NCI-H146 treated with DMSO at 0.1 percent for 48 hours (cell line): ENCODE measurements at regions not wholly inside any gene's neighbourhood (a gene's known extent, or its start where the extent isn't known, plus 50 kb on each side); places are given as distances from the start of the nearest gene placed in this dataset.

Source experiments
- DNase-seq: peaks from one replicate; lab custom pipeline; 2025; ENCODE audit not compliant: unreplicated experiment; lab: John Stamatoyannopoulos, UW

DNA sequence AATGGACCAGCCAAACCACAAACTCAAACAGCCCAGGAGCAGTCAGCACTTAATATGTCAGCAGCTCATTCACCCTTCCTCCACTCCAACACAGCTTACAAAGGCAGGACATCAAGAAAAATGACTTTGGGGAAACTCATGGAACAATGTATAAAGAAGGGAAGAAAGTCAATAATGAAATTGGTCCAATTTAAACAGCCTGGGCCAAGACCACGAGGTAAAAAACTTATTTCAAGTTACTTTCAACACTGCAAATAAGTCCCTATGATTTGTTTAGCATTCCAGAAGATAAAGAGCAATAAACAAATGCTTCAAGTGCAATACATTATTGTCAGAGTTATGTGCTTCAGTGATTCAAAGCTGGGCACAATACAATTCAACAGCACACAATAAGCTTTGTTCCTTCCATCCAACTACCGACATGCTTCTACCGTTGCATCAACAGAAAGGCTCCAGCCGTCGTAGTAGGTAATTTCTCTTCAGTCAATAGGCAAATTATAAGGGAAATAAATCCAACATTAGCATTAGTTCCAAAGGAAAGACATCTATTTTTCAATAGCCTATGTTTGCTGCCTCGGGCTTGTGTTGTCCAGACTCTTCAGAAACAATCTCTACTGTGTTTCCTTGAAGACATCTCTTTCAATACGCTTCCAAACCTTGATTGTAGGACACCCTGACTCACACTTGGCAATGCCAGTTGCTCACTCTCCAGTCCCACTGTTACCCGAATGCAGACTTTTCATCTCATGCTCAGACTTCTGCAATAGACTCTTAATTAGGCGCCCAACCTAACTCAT, 225.7 kb downstream of the NUAK1 start:
- DNase-seq, result no peak

DNA sequence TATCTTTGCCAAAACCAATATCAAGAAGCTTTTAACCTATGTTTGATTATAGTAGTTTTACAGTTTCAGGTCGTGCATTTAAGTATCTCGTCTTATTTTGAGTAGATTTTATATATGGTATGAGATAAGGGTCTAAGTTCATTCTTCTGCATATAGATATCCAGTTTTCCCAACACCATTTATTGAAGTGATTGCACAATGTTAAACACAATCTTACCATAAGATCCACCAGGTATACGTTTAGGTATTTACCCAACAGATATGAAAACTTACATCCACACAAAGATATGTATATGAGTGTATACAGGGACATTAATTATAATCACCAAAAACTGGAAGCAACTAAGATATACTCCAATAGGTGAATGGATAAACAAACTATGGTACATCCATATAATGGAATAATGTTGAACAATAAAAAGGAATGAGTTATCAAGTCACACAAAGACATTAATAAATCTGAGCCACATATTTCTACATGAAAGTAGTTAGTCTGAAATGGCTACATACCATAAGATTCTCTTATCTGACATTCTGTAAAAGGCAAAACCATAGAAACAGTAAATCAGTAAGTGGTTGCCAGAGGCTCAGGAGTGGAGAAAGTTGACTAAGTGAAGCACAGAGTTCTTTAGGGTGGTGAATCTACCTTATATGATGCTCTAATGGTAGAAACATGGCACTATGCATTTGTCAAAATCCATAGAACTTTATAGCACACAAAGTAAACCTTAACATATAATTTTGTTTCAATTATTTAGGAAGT, 222.6 kb downstream of the NUAK1 start:
- no peak for DNase-seq

DNA sequence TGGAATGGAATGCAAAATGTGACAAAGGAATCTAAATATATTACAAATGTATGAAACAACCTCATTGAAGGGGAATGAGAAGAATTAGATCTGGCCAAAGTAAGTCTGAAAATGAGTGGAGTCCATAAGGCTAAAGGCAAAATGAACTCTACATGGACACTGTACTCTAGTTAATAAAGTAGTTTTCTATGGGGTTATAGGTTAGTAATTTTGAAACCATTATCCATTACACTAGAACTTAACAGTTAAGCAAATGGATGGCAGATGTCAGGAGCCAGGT, 222.1 kb downstream of the NUAK1 start:
- no peak for DNase-seq

DNA sequence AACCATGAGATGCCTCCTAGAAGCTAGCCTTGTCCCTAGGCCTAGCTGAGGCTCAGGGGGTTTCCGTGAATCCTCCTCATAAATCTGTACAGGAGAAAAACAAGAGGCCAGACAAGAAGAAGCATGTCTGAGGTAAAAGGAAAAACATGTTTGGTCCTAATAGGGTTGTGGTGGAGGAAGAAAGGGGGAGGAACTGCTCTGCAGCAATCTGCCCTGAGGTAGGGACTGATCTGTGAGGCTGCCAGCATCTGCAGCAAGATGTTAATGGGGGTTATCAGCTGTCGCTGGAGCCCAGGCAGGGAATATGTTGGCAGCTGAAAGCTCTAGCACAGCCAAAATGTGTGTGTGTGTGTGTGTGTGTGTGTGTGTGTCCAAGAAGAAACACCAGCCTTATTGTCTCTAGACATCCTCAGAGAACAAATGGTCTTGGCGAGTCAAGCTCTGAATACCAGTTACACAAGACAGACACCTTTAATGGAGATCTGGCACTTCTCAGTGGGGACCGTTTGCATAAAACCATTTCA, 218.5 kb downstream of the NUAK1 start:
- DNase-seq, result no peak

DNA sequence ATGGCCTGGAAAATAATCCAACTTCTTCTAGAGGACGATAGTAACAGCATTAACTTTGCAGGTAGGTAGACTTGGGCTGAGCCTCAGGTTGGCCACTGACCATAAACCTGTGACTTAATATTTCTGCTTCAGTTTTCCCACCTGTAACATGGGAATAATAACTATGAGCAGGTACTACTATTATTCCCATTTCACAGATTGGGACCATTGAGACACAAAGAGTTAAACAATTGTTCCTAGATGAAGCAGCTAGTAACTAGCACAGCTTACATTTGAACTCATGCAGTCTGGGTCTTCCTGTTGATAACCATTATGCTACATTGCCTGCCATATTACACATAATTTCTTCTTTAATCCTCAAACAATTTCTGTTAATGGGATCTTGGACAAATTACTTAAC, 217.7 kb downstream of the NUAK1 start:
- DNase-seq, result no peak

DNA sequence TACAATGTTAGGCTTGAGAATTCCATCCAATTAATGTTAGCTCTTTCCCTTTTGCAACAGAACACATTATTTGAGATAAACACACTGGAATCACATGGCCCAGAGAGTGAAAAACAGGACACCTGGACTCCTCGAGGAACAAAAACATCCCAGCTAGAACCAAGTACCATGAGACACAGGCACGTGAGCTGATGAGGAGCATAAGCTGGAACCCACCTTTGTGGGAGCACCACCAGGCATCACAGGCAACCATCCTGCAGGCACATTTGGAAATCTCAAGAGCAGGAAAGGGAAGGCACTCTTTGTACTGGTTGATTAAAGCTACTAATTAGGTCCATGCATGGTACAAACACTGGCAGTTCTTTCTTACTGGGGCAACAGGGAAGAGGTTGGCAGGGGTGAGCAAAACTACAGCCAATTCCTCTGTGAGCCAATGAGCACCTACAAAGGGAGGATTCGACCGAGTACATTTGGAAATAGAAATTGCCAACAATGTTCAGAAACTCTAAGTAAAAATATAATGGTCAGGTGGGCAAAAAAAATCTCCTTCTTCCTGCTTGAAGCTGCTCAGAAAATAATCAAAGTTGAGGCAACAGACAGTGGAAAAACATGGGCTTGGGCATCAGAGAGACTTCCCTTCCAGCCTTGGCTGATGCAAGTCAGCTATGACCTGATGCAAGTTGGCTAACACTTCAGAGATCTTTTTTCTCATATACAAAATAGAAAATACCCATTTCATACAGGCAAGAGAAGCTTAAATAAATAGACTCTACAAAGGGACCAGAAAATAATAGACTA, 216.7 kb downstream of the NUAK1 start:
- DNase-seq, result no peak

DNA sequence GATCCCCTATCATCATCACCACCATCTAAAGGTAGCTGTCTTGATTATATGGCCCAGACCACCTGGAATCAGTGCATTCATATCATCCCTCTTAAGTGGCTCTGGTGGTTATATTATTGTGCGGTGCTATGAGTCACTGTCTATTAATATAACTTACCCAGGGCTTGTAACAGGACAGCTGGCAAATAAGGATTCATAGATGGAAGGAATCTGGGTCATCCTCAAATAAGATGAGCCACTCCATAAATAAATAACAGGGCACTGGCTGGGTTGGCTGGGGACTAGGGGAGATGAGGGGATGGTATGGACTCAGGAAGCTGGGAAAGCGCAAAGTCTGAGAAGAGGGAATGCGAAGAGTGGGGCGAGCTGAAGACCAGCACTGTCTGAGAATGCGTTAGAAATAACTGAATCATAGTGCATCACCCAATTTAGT, 216.1 kb downstream of the NUAK1 start:
- DNase-seq, result peak; percentile 9

DNA sequence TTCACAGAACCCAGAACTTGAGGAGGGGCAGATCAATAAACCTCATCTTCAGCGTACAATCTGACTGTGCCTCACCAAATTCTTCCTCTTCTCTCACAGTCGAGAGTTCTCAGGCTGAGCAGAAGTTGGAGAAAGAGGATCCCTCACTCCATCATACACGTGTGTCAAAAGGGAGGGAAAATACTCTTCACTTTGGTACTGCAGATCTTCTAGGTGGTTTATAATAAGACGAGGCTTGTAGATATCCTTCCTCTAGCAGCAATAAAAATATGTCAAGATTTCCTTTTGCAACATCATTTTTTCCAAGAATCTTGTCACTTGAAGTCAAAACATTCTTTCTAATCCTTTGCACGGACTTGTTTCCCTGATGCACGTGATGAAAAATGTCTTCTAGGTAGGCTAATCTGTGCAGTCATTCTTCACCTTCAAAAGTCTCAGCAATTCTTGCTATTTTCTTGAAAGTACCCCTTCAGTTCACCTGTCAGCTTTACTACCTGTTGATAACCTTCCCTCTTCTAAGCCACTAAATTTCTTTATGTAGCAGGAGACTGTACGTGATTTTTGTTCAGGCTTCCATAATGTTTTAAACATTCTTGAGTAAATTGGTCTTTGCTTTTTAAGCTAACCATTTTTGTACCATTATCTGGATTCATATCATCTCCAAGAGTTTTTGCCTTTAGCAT, 214.1 kb downstream of the NUAK1 start:
- DNase-seq, result no peak

DNA sequence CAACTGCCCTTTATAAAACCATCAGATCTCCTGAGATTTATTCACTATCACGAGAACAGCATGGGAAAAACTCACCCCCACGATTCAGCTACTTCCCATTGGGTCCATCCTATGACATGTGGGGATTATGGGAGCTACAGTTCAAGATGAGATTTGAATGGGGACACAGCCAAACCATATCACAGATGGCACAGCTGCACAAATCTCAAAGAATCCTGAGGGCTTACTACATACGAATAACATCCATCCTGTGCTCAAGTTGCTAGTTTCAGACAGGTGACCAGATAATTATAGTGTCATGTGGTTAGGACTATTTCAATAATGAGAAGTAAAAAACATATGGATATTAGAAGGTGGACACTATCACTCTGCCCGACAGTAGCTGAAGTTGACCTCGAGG, 211.2 kb downstream of the NUAK1 start:
- no peak for DNase-seq

DNA sequence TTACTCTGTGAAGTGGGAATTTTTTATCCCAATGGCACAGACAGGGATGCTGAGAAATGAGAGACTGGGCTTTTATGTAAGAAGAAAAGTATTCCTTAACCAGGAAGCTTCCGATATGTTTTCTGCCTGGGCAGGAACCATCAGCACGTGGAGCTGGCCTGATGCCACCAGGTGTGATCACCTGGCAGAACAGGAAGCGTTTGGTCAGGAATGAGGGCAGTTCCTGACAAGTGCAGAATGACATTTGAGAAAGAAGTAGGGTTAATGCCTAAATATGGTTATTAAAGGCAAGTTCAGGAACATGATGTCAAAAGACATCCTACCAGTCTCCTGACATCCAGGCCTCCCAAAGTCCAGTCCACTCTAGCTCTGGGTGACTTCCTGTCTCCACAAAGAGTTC, 210.3 kb downstream of the NUAK1 start:
- no peak for DNase-seq

DNA sequence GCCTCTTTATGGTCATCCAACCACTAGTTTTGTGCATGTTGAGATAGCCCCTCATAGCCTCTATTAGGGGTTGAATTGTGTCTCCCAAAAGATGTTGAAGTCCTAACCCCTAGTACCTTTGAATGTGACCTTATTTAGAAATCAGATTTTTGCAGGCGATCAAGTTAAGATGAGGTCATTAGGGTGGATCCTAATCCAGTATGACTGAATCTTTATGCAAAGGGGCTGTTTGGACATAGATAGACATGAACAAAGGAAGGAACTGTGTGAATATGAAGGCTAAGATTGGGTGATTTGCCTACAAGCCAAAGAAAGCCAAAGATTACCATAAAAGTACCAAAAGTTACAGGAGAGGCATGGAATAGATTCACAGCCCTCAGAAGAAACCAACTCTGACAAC, 209.6 kb downstream of the NUAK1 start:
- no peak for DNase-seq

DNA sequence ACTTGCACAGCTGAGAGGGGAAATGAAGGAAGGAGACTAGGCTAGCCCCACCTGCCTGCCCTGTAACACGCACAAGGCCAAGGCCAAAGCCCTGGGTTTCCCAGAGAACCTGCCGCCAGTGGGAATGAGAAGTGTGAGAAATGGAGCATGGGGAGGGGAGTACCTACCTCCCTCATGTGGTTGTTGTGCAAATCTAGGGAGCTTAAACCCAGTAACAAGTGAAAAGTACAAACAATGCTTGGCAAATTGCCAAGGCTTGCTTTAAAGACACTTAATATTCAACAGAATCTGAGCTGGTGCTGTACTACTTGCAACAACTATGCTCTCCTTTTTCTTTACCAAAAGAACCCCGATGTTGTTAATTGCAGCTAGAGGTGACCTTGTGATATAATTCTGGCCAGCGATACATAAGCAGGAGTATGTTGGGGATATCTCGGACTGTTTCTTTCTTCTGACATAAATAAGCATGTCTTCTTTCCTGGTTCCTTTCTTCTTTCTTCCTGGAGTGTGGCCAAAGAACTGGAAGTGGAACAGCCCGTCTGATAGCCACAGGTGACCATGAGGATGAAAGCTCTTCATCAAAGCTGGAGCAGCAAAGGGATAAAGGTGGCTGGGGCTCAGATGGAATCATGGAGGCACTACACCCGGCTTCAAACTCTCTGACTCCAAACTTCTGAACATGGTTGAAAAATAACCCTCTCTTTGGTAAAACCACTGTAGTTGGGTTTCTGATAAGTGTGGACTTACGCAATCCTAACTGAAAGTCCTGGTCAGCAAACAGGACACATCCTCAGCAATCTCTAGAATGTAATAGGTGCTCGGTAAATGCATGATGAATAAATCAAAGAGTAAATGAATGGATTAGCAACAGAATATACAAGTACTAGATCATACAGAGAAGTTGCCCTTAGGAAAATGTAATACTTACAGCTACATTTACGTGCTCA, 207.9 kb downstream of the NUAK1 start:
- no peak for DNase-seq

DNA sequence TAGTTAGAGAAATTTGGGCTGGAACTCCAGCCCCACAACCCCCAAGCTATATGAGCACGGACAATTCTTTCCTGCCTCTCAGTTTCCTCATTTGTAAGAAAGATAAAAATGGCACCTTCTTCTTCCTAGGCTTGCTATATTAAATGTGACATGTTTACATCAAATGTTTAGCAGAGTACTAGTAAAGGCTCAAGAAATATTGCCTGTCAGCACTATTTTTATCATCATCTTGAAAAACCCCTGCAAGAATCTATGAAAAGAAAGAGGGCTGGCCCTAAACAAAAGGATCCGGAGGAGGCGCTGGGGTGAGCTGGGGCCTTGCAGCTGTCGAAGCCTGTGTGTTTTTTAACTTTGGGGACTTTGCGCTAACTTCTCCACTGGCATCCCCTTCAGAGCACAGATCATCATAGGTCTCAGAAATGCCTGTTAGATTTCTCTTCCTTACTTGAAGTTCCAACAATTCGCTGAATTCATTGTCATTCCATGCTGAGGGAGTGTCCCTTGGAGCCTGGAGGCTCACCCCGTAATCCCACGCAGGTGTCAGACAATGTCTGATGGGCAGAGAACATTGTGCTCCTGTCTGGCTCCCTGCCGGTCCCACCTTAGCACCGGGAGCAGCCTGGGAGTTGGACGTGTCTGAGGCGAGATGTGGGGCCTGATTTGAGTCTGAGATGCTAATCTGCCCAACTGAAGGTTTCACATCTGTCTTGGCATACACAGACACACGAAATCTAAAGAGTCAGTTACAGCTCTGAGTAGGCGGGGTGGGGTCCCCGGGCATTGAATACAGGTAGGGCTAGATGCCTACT, 206.8 kb downstream of the NUAK1 start:
- no peak for DNase-seq

DNA sequence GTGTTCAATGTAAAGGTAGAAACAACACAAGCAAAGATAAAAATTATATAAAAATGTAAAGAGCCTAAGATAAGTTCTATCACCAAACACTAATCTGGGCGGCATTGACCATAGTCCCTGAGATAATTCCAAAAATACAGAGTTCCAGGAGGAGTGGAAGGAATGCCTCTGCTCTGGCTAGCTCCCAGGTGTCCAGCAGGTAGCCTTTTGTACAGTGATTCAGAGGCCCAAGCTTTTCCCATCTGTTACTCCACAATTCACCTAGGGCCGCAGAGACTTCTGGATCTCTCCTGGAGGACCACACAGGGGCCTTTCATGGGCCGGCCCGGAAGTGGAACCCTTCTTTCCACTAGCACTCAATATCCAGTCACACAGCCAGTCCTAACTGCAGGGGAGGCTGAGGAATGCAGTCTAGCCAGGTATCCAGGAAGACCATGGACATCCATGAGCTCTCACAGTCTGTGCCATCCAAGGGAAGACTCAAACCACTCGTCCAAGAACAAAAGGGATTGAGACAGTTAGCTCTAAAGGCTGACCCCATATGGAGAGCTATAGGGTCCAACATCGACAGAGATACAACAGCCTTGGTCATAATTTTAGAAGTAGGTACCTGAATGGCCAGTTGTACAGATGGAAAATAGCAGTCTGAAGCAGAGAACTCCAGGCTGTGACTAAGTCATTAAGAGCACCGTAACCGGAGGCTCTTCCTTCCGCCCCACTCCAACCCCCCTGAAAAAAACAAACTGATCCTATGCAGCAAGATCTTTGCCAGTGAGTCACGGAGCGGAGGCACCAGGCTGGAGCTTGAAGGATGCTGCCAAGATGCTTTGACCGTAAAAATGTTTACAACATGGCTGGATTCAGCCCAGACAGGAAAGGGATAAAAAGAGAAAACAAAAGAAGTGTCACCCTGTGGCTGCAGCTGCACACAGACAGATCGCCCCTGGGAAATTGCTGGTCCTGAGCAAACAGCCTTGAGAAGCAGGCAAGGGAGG, 204.8 kb downstream of the NUAK1 start:
- DNase-seq, result no peak

DNA sequence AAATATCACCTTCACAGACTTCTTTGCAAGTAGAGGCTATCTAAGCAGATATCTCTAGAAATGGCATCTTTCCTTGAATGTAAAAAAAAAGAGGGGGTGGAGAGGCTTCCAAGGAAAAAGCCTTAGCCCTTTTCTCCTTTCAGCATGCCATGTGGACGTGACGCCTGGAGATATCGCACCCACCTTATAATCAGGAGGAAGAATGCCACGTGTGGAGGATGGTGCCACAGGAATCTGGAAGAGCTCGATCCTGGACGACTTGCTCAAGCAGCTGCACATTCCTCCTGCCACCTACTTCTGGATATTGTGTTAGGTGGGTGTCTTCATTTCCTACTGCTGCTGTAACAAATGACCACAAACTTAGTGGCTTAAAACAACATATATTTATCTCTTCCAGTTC, 203.6 kb downstream of the NUAK1 start:
- no peak for DNase-seq

DNA sequence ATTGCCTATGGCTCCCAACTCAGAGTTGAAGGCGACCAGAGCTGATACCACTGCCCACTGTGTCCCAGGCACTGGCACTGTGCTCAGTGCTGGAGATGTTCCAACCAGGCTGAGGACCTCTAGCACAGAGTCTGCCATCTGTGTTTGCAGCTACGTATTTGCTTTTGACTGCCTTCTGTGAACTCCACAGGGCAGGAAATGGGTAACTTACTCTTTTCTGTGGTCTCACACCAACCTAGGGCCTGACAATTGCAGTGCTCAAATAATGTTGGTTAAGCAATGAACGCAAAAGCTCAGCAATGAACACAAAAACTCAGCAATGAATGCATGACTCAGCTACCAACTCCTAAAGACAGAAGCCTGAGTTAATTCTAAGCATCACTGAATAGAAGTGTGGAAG, 202.8 kb downstream of the NUAK1 start:
- no peak for DNase-seq

DNA sequence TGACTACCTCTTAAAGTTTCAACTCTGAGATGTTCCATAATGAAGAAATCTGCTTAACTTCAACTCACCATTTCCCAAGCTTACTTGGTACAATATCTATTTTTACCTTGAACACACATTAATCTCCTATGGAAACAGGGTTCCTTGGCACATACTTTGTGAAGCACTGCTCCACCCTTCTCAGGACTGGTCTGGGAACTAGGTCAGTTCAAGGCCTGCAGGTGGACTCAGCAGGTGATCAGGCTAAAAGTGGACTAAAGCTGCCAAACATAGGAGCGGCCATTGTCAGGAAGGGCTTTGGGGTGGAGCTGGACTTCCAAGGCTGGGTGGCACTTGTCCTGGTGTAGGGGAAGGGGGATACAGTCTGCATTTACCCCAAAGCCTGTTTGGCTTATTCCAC, 202.3 kb downstream of the NUAK1 start:
- no peak for DNase-seq

DNA sequence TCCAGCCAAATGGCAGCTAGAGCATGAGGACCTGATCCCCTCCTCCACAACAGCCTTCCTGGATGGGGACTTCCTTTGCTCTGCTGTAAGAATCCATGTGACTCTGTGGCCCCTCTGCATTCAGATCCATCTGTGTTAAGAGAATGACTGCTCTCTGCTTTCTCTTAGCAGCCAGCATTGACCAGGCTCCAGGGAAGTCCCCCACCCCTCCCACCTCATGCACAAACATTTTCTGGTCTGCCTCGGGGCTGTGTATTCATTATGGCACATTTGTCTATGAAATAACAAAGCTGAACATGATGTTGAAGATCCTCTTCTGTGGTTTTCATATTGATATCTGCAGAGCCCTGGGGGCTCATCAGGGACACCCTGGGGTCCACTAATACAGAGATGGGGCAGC, 201.7 kb downstream of the NUAK1 start:
- peak; percentile 39 for DNase-seq
